Peyer's patch (tissue), 4 donors: ENCODE measurements at regions not wholly inside any gene's neighbourhood (a gene's known extent, or its start where the extent isn't known, plus 50 kb on each side); places are given as distances from the start of the nearest gene placed in this dataset.

Source experiments
- CTCF ChIP-seq, 6 experiments: fragments of 450-650 bp in 4 of 6; fragments of 200-600 bp in 2 of 6; sonication (generic) in 1 of 6; IDR thresholded peaks; one replicate each; pipeline ENCODE4 v1.5.1; 2017 to 2019; ENCODE audit warnings: antibody characterized with exemption in 6 of 6, mild to moderate bottlenecking in 3 of 6, moderate library complexity in 1 of 6
- POLR2A ChIP-seq, 2 donors: fragments of 450-650 bp; IDR thresholded peaks; one replicate each; pipeline ENCODE4 v1.5.1; 2017; ENCODE audit warnings: antibody characterized with exemption in 2 of 2, mild to moderate bottlenecking in 2 of 2, moderate library complexity in 2 of 2

GRCh38 chr12:111155521-111155920 is 213.4 kb downstream of the PHETA1 start:
- TF ChIP-seq CTCF (IDR thresholded peaks at IDR 0.05): no peak
- no peak for TF ChIP-seq POLR2A (IDR thresholded peaks at IDR 0.05)
